Calu3 (cell line): ENCODE measurements at regions not wholly inside any gene's neighbourhood (a gene's known extent, or its start where the extent isn't known, plus 50 kb on each side); places are given as distances from the start of the nearest gene placed in this dataset.

ENCODE experiments used
- BruUV-seq: library from RNA; stranded (reverse); fragments of 400-500 nt; replicated peaks from 2 replicates; lab custom pipeline; 2021; lab: Mats Ljungman, UMichigan
- CTCF ChIA-PET: fragments of 300-600 bp; sonication (Branson Sonifier 250); formaldehyde crosslinking; loops from one replicate; lab custom pipeline; 2022; ENCODE audit warnings: antibody characterized with exemption; lab: Charles Lee
- DNase-seq: peaks from one replicate; pipeline ENCODE4 v3.0.0; 2022
- H3K27ac Mint-ChIP-seq: one replicate; pipeline ENCODE4 v1.8.0; 2022; ENCODE audit warnings: mixed read lengths; ENCODE audit not compliant: unreplicated experiment
- H3K27me3 Mint-ChIP-seq: one replicate; pipeline ENCODE4 v1.8.0; 2022; ENCODE audit warnings: mixed read lengths; ENCODE audit not compliant: unreplicated experiment
- H3K36me3 Mint-ChIP-seq: one replicate; pipeline ENCODE4 v1.8.0; 2022; ENCODE audit warnings: mild to moderate bottlenecking, moderate library complexity, mixed read lengths; ENCODE audit not compliant: insufficient read depth, unreplicated experiment
- H3K4me1 Mint-ChIP-seq: one replicate; pipeline ENCODE4 v1.8.0; 2022; ENCODE audit warnings: mild to moderate bottlenecking, low read depth, mixed read lengths; ENCODE audit not compliant: unreplicated experiment
- H3K4me3 Mint-ChIP-seq: one replicate; pipeline ENCODE4 v1.8.0; 2022; ENCODE audit warnings: mild to moderate bottlenecking, low read depth, moderate library complexity, mixed read lengths; ENCODE audit not compliant: unreplicated experiment
- H3K9me3 Mint-ChIP-seq: one replicate; pipeline ENCODE4 v1.8.0; 2022; ENCODE audit warnings: low read depth, mixed read lengths; ENCODE audit not compliant: unreplicated experiment
- CTCF ChIP-seq: fragments of 200-600 bp; IDR thresholded peaks from one replicate; pipeline ENCODE4 v1.8.0; 2022; ENCODE audit warnings: antibody characterized with exemption; ENCODE audit not compliant: unreplicated experiment
- intact Hi-C: fragments of 100-400 bp; cut with micrococcal nuclease; formaldehyde crosslinking; loops from one replicate; pipeline ENCODE4 v1.10.0; 2022; ENCODE audit not compliant: unreplicated experiment

GRCh38 chr13:97866346-97866745 is 87.1 kb upstream of the IPO5 start:
- H3K27me3 Mint-ChIP-seq, result peaks cover 59% of the 10 kb centered on the region
- no peaks in the 10 kb centered on the region for H3K4me1 Mint-ChIP-seq
- no peak for TF ChIP-seq CTCF
- DNase-seq, result no peak
- H3K36me3 Mint-ChIP-seq, result no peaks in the 10 kb centered on the region
- H3K27ac Mint-ChIP-seq, result no peak overlapping the region
- CTCF ChIA-PET, result no interaction called here
- H3K9me3 Mint-ChIP-seq, result no peaks in the 10 kb centered on the region
- no peak overlapping the region for H3K4me3 Mint-ChIP-seq
- intact Hi-C loops, result no loop called here
- no TSS peak for BruUV-seq

GRCh38 chr13:97866751-97867150 is 86.7 kb upstream of the IPO5 start:
- intact Hi-C loops, result no loop called here
- H3K9me3 Mint-ChIP-seq, result no peaks in the 10 kb centered on the region
- CTCF ChIA-PET, result no interaction called here
- no peaks in the 10 kb centered on the region for H3K36me3 Mint-ChIP-seq
- H3K27ac Mint-ChIP-seq, result no peak overlapping the region
- DNase-seq, result no peak
- no peaks in the 10 kb centered on the region for H3K4me1 Mint-ChIP-seq
- H3K27me3 Mint-ChIP-seq, result peaks cover 56% of the 10 kb centered on the region
- TF ChIP-seq CTCF, result no peak
- H3K4me3 Mint-ChIP-seq, result no peak overlapping the region
- no TSS peak for BruUV-seq

DNA sequence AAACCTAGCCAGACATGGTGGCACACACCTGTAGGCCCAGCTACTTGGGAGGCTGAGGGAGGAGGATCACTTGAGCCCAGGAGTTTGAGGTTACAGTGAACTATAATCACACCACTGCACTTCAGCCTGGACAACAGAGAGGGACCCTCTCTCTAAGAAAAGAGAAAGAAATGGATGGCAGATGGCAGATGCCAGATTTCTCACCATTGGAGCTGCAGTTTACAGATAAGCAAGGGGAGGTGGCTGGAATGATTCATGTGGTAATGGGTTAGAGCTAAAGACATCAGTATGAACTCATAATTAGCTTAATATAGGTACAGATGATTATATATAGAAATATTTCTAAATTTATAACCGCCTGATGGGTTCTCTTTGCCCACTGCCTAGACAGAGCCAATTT is 80.1 kb upstream of the IPO5 start:
- no peak for TF ChIP-seq CTCF
- intact Hi-C loops, result no loop called here
- Mint-ChIP-seq H3K4me1 (no peaks in the 10 kb centered on the region), H3K9me3 (no peaks in the 10 kb centered on the region), H3K27me3 (peaks cover 35% of the 10 kb centered on the region), H3K27ac (no peak overlapping the region), H3K36me3 (no peaks in the 10 kb centered on the region), H3K4me3 (no peak overlapping the region)
- no peak for DNase-seq
- CTCF ChIA-PET, result no interaction called here
- no TSS peak for BruUV-seq

- Mint-ChIP-seq H3K27ac (no peak overlapping the region), H3K9me3 (no peaks in the 10 kb centered on the region), H3K36me3 (no peaks in the 10 kb centered on the region), H3K4me3 (no peak overlapping the region), H3K4me1 (no peaks in the 10 kb centered on the region), H3K27me3 (peaks cover 20% of the 10 kb centered on the region)
- TF ChIP-seq CTCF, result no peak
- BruUV-seq, result no TSS peak
- CTCF ChIA-PET, result interaction anchor here (0.6 kb wide), 1 partner anchor 1110 kb away, joined by 5 read pairs; no protein-coding TSS in a partner anchor
- intact Hi-C loops, result no loop called here
- DNase-seq, result no peak
Measured at GRCh38 chr13:97875218-97875617, 78.3 kb upstream of the IPO5 start.
